Mononuclear cell (primary cell): ENCODE measurements at regions not wholly inside any gene's neighbourhood (a gene's known extent, or its start where the extent isn't known, plus 50 kb on each side); places are given as distances from the start of the nearest gene placed in this dataset.
"Not testable (repeated sequence)": the region's sequence is repeated elsewhere in the genome, so short reads cannot be mapped to it uniquely, and the experiment has no call there.

ENCODE experiments used
- H3K27me3 ChIP-seq: 2 replicates; pipeline ENCODE4 v1.6.0; 2011; ENCODE audit warnings: low read length, control low read depth; ENCODE audit not compliant: insufficient read depth
- H3K4me1 ChIP-seq: 2 replicates; pipeline ENCODE4 v1.5.1; 2011; ENCODE audit warnings: mild to moderate bottlenecking, low read length, control low read depth; ENCODE audit not compliant: insufficient read depth
- H3K4me3 ChIP-seq: 2 replicates; pipeline ENCODE4 v1.5.1; 2011; ENCODE audit warnings: mild to moderate bottlenecking, low read length, moderate library complexity
- H3K9me3 ChIP-seq: 2 replicates; pipeline ENCODE4 v1.5.1; 2011; ENCODE audit warnings: low read depth, mild to moderate bottlenecking, control low read depth, low read length

- no peak overlapping the region for H3K4me3 ChIP-seq
- H3K27me3 ChIP-seq, result no peaks in the 10 kb centered on the region
- H3K9me3 ChIP-seq, result no peaks in the 10 kb centered on the region
- no peaks in the 10 kb centered on the region for H3K4me1 ChIP-seq
Measured at GRCh38 chr12:92385296-92385695, 239.7 kb upstream of the BTG1 start.

GRCh38 chr12:92384571-92384970 is 238.9 kb upstream of the BTG1 start:
- Histone ChIP-seq H3K4me3 (no peak overlapping the region), H3K9me3 (no peaks in the 10 kb centered on the region), H3K27me3 (no peaks in the 10 kb centered on the region), H3K4me1 (peaks cover 5% of the 10 kb centered on the region)

GRCh38 chr12:92382383-92382878 is 236.8 kb upstream of the BTG1 start:
- Histone ChIP-seq H3K4me3 (no peak overlapping the region), H3K9me3 (no peaks in the 10 kb centered on the region), H3K4me1 (peaks cover 8% of the 10 kb centered on the region), H3K27me3 (no peaks in the 10 kb centered on the region)

GRCh38 chr12:92381856-92382255 is 236.2 kb upstream of the BTG1 start:
- H3K27me3 ChIP-seq, result no peaks in the 10 kb centered on the region
- peaks cover 8% of the 10 kb centered on the region for H3K4me1 ChIP-seq
- H3K4me3 ChIP-seq, result no peak overlapping the region
- no peaks in the 10 kb centered on the region for H3K9me3 ChIP-seq

GRCh38 chr12:92378682-92379479 is 233.2 kb upstream of the BTG1 start:
- peaks cover 8% of the 10 kb centered on the region for H3K4me1 ChIP-seq
- H3K27me3 ChIP-seq, result no peaks in the 10 kb centered on the region
- H3K9me3 ChIP-seq, result no peaks in the 10 kb centered on the region
- H3K4me3 ChIP-seq, result no peak overlapping the region

GRCh38 chr12:92375504-92375903 is 229.9 kb upstream of the BTG1 start:
- H3K9me3 ChIP-seq, H3K4me3 ChIP-seq, H3K27me3 ChIP-seq: not testable (repeated sequence)
- H3K4me1 ChIP-seq, result peaks cover 12% of the 10 kb centered on the region

GRCh38 chr12:92370828-92371227 is 225.2 kb upstream of the BTG1 start:
- H3K27me3 ChIP-seq, result no peaks in the 10 kb centered on the region
- H3K4me3 ChIP-seq, result no peak overlapping the region
- no peaks in the 10 kb centered on the region for H3K9me3 ChIP-seq
- H3K4me1 ChIP-seq, result peaks cover 4% of the 10 kb centered on the region

GRCh38 chr12:92369636-92370035 is 224.0 kb upstream of the BTG1 start:
- no peaks in the 10 kb centered on the region for H3K9me3 ChIP-seq
- no peak overlapping the region for H3K4me3 ChIP-seq
- no peaks in the 10 kb centered on the region for H3K27me3 ChIP-seq

GRCh38 chr12:92369056-92369455 is 223.4 kb upstream of the BTG1 start:
- no peaks in the 10 kb centered on the region for H3K27me3 ChIP-seq
- H3K4me3 ChIP-seq, result no peak overlapping the region

More at GRCh38 chr12:92369636-92370035, 224.0 kb upstream of the BTG1 start:
- peaks cover 7% of the 10 kb centered on the region for H3K4me1 ChIP-seq

GRCh38 chr12:92365836-92366235 is 220.2 kb upstream of the BTG1 start:
- H3K4me1 ChIP-seq, result peaks cover 24% of the 10 kb centered on the region
- H3K4me3 ChIP-seq, result no peak overlapping the region
- no peaks in the 10 kb centered on the region for H3K27me3 ChIP-seq
- no peaks in the 10 kb centered on the region for H3K9me3 ChIP-seq

More at GRCh38 chr12:92369056-92369455, 223.4 kb upstream of the BTG1 start:
- Histone ChIP-seq H3K9me3 (no peaks in the 10 kb centered on the region), H3K4me1 (peaks cover 13% of the 10 kb centered on the region)

- Histone ChIP-seq H3K27me3 (no peaks in the 10 kb centered on the region), H3K4me1 (peaks cover 26% of the 10 kb centered on the region), H3K4me3 (no peak overlapping the region), H3K9me3 (no peaks in the 10 kb centered on the region)
Measured at GRCh38 chr12:92365333-92365732, 219.7 kb upstream of the BTG1 start.

- peaks cover 28% of the 10 kb centered on the region for H3K4me1 ChIP-seq
- H3K9me3 ChIP-seq, result no peaks in the 10 kb centered on the region
- no peaks in the 10 kb centered on the region for H3K27me3 ChIP-seq
- peak overlapping the region; percentile 35 for H3K4me3 ChIP-seq
Measured at GRCh38 chr12:92363295-92364146, 217.9 kb upstream of the BTG1 start.

GRCh38 chr12:92362785-92363184 is 217.1 kb upstream of the BTG1 start:
- Histone ChIP-seq H3K4me3 (no peak overlapping the region), H3K4me1 (peaks cover 28% of the 10 kb centered on the region)

GRCh38 chr12:92362126-92362525 is 216.5 kb upstream of the BTG1 start:
- H3K4me1 ChIP-seq, result peaks cover 28% of the 10 kb centered on the region
- H3K9me3 ChIP-seq, result no peaks in the 10 kb centered on the region
- H3K4me3 ChIP-seq, result no peak overlapping the region
- no peaks in the 10 kb centered on the region for H3K27me3 ChIP-seq

More at GRCh38 chr12:92362785-92363184, 217.1 kb upstream of the BTG1 start:
- Histone ChIP-seq H3K9me3 (no peaks in the 10 kb centered on the region), H3K27me3 (no peaks in the 10 kb centered on the region)

- Histone ChIP-seq H3K27me3 (no peaks in the 10 kb centered on the region), H3K9me3 (no peaks in the 10 kb centered on the region), H3K4me1 (peaks cover 37% of the 10 kb centered on the region), H3K4me3 (no peak overlapping the region)
Measured at GRCh38 chr12:92360543-92360942, 214.9 kb upstream of the BTG1 start.
